Transverse colon (tissue), 4 donors: ENCODE measurements at regions not wholly inside any gene's neighbourhood (a gene's known extent, or its start where the extent isn't known, plus 50 kb on each side); places are given as distances from the start of the nearest gene placed in this dataset.

Experiments used
- DNase-seq: peaks from one replicate; pipeline ENCODE4 v3.0.0-alpha.2; 2019
- H3K27ac ChIP-seq, 4 donors: fragments of 200-600 bp; sonication (generic); 2 replicates each; pipeline ENCODE4 v1.5.1; 2016 to 2018; ENCODE audit warnings: inconsistent platforms in 4 of 4
- H3K27me3 ChIP-seq: fragments of 200-600 bp; sonication (generic); 2 replicates; pipeline ENCODE4 v1.5.1; 2017; ENCODE audit warnings: inconsistent platforms
- H3K36me3 ChIP-seq, 4 donors: fragments of 200-600 bp; sonication (generic); 2 replicates each; pipeline ENCODE4 v1.5.1; 2017 to 2019; ENCODE audit warnings: inconsistent platforms in 4 of 4
- H3K4me1 ChIP-seq, 4 donors: fragments of 200-600 bp; sonication (generic); 2 replicates each; pipeline ENCODE4 v1.5.1; 2017 to 2020; ENCODE audit warnings: inconsistent platforms in 4 of 4
- H3K4me3 ChIP-seq, 4 donors: fragments of 200-600 bp; sonication (generic); 1 replicate in 1 of 4; 2 replicates in 3 of 4; pipeline versions ENCODE4 v1.5.1 to v1.6.1; 2017 to 2019; ENCODE audit warnings: inconsistent platforms in 4 of 4
- H3K9me3 ChIP-seq, 2 donors: fragments of 200-600 bp; sonication (generic); 2 replicates each; pipeline ENCODE4 v1.5.1; 2017 to 2019; ENCODE audit warnings: inconsistent platforms in 2 of 2
- EP300 ChIP-seq: sonication (generic); formaldehyde crosslinking; IDR thresholded peaks from one replicate; pipeline ENCODE4 v1.6.1; 2017; ENCODE audit warnings: antibody characterized with exemption, low read depth
- POLR2A ChIP-seq: fragments of 450-650 bp; IDR thresholded peaks from one replicate; pipeline ENCODE4 v1.6.1; 2016; ENCODE audit warnings: antibody characterized with exemption, mild to moderate bottlenecking, moderate library complexity
- POLR2AphosphoS5 ChIP-seq, 3 donors: sonication (generic); formaldehyde crosslinking; IDR thresholded peaks; one replicate each; pipeline ENCODE4 v1.6.1; 2016; ENCODE audit warnings: antibody characterized with exemption in 3 of 3
- WGBS, 2 donors: methylation state at CpG; one replicate each; pipeline ENCODE4 v1.1.5; 2018; ENCODE audit warnings: low coverage in 1 of 2; 5-methylcytosine and 5-hydroxymethylcytosine counted together
- in situ Hi-C, 4 donors: fragments of 200-750 bp; cut with MboI; loops; one replicate each; pipeline versions ENCODE4 v1.15.0 to v1.15.1; 2017; ENCODE audit warnings: low sequenced_read_pairs in 3 of 4, low pct_ligation_motif_present in 1 of 4, low pct_unique_long_range_greater_than_20kb in 1 of 4
- intact Hi-C: fragments of 100-400 bp; cut with DNase I; formaldehyde crosslinking; loops from one replicate; pipeline ENCODE4 v1.15.1; 2023; ENCODE audit warnings: low total_unique reads
- TF ChIP-seq, protein P1 (sequence below), 5 experiments: fragments of 200-600 bp in 3 of 5; fragments of 450-650 bp in 2 of 5; sonication (generic) in 3 of 5; IDR thresholded peaks; 1 replicate in 2 of 5; 2 replicates in 3 of 5; pipeline ENCODE4 v1.5.1; 2016 to 2017; ENCODE audit warnings: antibody characterized with exemption in 5 of 5, inconsistent platforms in 3 of 5, mild to moderate bottlenecking in 2 of 5, moderate library complexity in 1 of 5

DNA sequence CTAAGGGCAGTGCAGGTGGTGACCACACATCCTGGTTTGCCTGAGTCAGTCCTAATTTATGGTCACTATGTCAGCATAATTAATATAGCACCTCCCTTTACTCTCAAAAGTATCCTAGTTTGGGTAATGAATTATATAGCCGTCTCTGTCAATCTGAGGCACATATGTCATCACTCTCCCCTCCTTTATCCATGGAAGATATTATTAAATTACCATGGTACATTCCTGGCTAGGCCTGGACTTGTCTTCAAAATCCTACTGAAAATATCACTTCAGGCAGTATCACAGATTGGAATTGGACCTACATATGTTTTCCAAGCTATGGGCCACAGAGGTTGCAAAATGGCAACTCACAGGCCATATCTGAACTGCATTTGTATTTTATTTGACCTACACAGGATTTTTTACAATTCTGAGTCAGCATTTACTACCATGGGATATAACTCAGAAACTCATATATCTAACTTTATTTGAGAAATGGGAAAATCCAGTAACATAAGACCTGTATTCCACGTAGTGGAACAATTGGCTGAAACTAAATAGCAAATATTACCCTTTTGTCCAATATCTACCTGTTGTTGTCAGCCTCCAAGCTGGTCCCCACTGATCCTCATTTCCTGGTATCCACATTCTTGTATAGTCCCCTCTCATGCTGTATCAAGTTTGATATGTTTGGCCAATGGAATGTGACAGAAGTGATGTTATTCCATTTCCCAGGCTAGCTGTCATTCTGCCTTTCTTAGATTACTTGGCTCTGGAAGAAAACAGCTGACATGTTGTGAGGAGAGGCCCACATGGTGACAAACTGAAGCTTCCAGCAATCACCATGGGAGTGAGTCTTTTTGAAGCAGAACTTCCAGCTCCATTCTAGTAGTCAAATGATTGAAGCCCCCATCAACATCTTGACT lies 102.5 kb upstream of the MDM1 start:
- DNase-seq: no peak
- 86 to 94% methylated on average over 2 of the region's 2 CpGs for WGBS, 2 donors
- H3K9me3 ChIP-seq: no peaks in the 10 kb centered on the region
- peaks cover 0 to 22% (median 7%) of the 10 kb centered on the region in 4 donors for H3K4me1 ChIP-seq
- no peak overlapping the region for H3K27ac ChIP-seq
- no peak overlapping the region for H3K4me3 ChIP-seq
- no peaks in the 10 kb centered on the region for H3K27me3 ChIP-seq
- intact Hi-C loops: no loop called here
- no peaks in the 10 kb centered on the region for H3K36me3 ChIP-seq
- in situ Hi-C loops: no loop called here
- TF ChIP-seq POLR2AphosphoS5 (IDR thresholded peaks at IDR 0.05) (no peak), EP300 (no peak), POLR2A (no peak)
- TF ChIP-seq, protein P1, sequence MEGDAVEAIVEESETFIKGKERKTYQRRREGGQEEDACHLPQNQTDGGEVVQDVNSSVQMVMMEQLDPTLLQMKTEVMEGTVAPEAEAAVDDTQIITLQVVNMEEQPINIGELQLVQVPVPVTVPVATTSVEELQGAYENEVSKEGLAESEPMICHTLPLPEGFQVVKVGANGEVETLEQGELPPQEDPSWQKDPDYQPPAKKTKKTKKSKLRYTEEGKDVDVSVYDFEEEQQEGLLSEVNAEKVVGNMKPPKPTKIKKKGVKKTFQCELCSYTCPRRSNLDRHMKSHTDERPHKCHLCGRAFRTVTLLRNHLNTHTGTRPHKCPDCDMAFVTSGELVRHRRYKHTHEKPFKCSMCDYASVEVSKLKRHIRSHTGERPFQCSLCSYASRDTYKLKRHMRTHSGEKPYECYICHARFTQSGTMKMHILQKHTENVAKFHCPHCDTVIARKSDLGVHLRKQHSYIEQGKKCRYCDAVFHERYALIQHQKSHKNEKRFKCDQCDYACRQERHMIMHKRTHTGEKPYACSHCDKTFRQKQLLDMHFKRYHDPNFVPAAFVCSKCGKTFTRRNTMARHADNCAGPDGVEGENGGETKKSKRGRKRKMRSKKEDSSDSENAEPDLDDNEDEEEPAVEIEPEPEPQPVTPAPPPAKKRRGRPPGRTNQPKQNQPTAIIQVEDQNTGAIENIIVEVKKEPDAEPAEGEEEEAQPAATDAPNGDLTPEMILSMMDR (IDR thresholded peaks at IDR 0.05): no peak

DNA sequence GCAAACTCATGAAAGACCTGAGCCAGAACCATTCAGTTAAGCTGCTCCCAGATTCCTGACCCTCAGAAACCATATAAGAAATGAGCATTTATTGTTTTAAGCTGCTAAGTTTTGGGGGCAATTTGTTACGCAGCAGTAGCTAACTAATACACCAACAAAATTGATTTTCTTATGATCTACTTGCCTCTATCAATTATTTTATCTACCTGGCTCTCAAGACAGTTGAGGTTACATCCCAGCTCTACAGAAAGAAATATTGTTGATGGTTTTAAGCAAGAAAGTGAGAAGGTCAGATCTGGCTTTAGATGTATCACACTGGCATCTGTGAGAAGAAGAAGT lies 103.1 kb upstream of the MDM1 start:
- no peak for DNase-seq
- TF ChIP-seq, protein P1 (IDR thresholded peaks at IDR 0.05): no peak
- H3K9me3 ChIP-seq: no peaks in the 10 kb centered on the region
- in situ Hi-C loops (no loop called here), intact Hi-C loops (no loop called here)
- H3K27ac ChIP-seq: no peak overlapping the region
- H3K36me3 ChIP-seq: no peaks in the 10 kb centered on the region
- H3K27me3 ChIP-seq: no peaks in the 10 kb centered on the region
- peaks cover 0 to 18% (median 6%) of the 10 kb centered on the region in 4 donors for H3K4me1 ChIP-seq
- no peak overlapping the region for H3K4me3 ChIP-seq
- 96 to 100% methylated on average over 1 of the region's 1 CpG for WGBS, 2 donors

DNA sequence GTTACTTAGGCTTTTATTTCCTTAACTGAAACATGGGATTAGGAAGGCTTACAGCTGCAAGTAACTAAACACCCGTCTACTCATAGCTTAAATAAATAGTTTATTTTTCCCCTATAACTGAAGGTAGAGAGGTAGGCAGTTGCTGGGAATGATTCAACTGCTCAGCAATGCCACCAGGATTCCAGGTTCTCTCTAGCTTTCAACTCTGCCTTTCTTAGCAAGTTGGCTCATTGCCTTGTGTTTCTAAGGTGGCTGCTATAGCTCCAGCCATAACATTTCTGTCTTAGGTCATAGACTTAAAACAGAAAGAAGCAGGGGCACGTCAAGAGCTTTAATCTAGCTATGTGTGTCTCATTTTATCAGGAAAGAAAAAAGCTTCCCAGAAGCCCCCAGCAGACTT lies 103.7 kb upstream of the MDM1 start:
- 61% methylated on average over 2 of the region's 2 CpGs for WGBS, 2 donors
- TF ChIP-seq POLR2A: no peak
- no peak for TF ChIP-seq EP300
- peaks cover 0 to 18% (median 6%) of the 10 kb centered on the region in 4 donors for H3K4me1 ChIP-seq
- H3K36me3 ChIP-seq: no peaks in the 10 kb centered on the region
- no peak overlapping the region for H3K4me3 ChIP-seq
- H3K27me3 ChIP-seq: no peaks in the 10 kb centered on the region
- no peaks in the 10 kb centered on the region for H3K9me3 ChIP-seq
- no peak overlapping the region for H3K27ac ChIP-seq
- in situ Hi-C loops: no loop called here
- DNase-seq: no peak
- intact Hi-C loops: no loop called here

DNA sequence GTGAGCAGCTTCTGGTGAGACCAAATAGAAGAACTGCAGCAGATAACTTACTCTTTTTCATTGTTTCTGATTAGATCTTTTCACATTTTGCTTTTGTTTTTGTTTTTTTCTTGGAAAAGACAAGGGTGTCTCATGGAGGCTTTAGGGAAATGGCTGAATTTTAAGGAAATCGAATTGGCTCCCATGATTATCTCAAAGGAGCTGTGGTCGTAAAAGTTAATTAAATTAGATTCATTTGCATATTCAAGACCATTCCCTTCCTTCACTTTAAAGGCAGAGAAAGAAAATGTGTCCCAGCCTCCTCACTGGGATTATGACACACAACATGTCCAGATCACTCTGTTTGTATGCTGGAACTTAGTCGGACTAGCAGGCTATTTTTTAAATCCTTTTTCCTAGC lies 106.4 kb upstream of the MDM1 start:
- Histone ChIP-seq H3K4me3 (no peak overlapping the region), H3K27me3 (no peaks in the 10 kb centered on the region), H3K27ac (no peak overlapping the region), H3K36me3 (no peaks in the 10 kb centered on the region), H3K9me3 (no peaks in the 10 kb centered on the region), H3K4me1 (peaks cover 0 to 13% (median 0%) of the 10 kb centered on the region in 4 donors)
- no peak for DNase-seq
- intact Hi-C loops: no loop called here
- TF ChIP-seq, protein P1 (IDR thresholded peaks at IDR 0.05): no peak
- TF ChIP-seq POLR2A (no peak), EP300 (no peak), POLR2AphosphoS5 (IDR thresholded peaks at IDR 0.05) (no peak)
- WGBS, 2 donors: 83% methylated on average over 3 of the region's 3 CpGs
- in situ Hi-C loops: no loop called here
